Calu3 (cell line): ENCODE measurements at regions not wholly inside any gene's neighbourhood (a gene's known extent, or its start where the extent isn't known, plus 50 kb on each side); places are given as distances from the start of the nearest gene placed in this dataset.

ENCODE experiments used
- BruUV-seq: library from RNA; stranded (reverse); fragments of 400-500 nt; replicated peaks from 2 replicates; lab custom pipeline; 2021; lab: Mats Ljungman, UMichigan
- CTCF ChIA-PET: fragments of 300-600 bp; sonication (Branson Sonifier 250); formaldehyde crosslinking; loops from one replicate; lab custom pipeline; 2022; ENCODE audit warnings: antibody characterized with exemption; lab: Charles Lee
- DNase-seq: peaks from one replicate; pipeline ENCODE4 v3.0.0; 2022
- H3K27ac Mint-ChIP-seq: one replicate; pipeline ENCODE4 v1.8.0; 2022; ENCODE audit warnings: mixed read lengths; ENCODE audit not compliant: unreplicated experiment
- H3K27me3 Mint-ChIP-seq: one replicate; pipeline ENCODE4 v1.8.0; 2022; ENCODE audit warnings: mixed read lengths; ENCODE audit not compliant: unreplicated experiment
- H3K36me3 Mint-ChIP-seq: one replicate; pipeline ENCODE4 v1.8.0; 2022; ENCODE audit warnings: mild to moderate bottlenecking, moderate library complexity, mixed read lengths; ENCODE audit not compliant: insufficient read depth, unreplicated experiment
- H3K4me1 Mint-ChIP-seq: one replicate; pipeline ENCODE4 v1.8.0; 2022; ENCODE audit warnings: mild to moderate bottlenecking, low read depth, mixed read lengths; ENCODE audit not compliant: unreplicated experiment
- H3K4me3 Mint-ChIP-seq: one replicate; pipeline ENCODE4 v1.8.0; 2022; ENCODE audit warnings: mild to moderate bottlenecking, low read depth, moderate library complexity, mixed read lengths; ENCODE audit not compliant: unreplicated experiment
- H3K9me3 Mint-ChIP-seq: one replicate; pipeline ENCODE4 v1.8.0; 2022; ENCODE audit warnings: low read depth, mixed read lengths; ENCODE audit not compliant: unreplicated experiment
- intact Hi-C: fragments of 100-400 bp; cut with micrococcal nuclease; formaldehyde crosslinking; loops from one replicate; pipeline ENCODE4 v1.10.0; 2022; ENCODE audit not compliant: unreplicated experiment
- TF ChIP-seq, protein P1 (sequence below): fragments of 200-600 bp; IDR thresholded peaks from one replicate; pipeline ENCODE4 v1.8.0; 2022; ENCODE audit warnings: antibody characterized with exemption; ENCODE audit not compliant: unreplicated experiment

GRCh38 chr4:79759793-79760192 lies 313.2 kb downstream of the ANTXR2 start:
- no peaks in the 10 kb centered on the region for H3K4me1 Mint-ChIP-seq
- intact Hi-C loops, result no loop called here
- H3K4me3 Mint-ChIP-seq, result no peak overlapping the region
- DNase-seq, result no peak
- no peaks in the 10 kb centered on the region for H3K36me3 Mint-ChIP-seq
- TF ChIP-seq, protein P1, sequence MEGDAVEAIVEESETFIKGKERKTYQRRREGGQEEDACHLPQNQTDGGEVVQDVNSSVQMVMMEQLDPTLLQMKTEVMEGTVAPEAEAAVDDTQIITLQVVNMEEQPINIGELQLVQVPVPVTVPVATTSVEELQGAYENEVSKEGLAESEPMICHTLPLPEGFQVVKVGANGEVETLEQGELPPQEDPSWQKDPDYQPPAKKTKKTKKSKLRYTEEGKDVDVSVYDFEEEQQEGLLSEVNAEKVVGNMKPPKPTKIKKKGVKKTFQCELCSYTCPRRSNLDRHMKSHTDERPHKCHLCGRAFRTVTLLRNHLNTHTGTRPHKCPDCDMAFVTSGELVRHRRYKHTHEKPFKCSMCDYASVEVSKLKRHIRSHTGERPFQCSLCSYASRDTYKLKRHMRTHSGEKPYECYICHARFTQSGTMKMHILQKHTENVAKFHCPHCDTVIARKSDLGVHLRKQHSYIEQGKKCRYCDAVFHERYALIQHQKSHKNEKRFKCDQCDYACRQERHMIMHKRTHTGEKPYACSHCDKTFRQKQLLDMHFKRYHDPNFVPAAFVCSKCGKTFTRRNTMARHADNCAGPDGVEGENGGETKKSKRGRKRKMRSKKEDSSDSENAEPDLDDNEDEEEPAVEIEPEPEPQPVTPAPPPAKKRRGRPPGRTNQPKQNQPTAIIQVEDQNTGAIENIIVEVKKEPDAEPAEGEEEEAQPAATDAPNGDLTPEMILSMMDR, result no peak
- no peak overlapping the region for H3K27ac Mint-ChIP-seq
- no TSS peak for BruUV-seq
- H3K27me3 Mint-ChIP-seq, result no peaks in the 10 kb centered on the region
- CTCF ChIA-PET, result no interaction called here
- no peaks in the 10 kb centered on the region for H3K9me3 Mint-ChIP-seq

DNA sequence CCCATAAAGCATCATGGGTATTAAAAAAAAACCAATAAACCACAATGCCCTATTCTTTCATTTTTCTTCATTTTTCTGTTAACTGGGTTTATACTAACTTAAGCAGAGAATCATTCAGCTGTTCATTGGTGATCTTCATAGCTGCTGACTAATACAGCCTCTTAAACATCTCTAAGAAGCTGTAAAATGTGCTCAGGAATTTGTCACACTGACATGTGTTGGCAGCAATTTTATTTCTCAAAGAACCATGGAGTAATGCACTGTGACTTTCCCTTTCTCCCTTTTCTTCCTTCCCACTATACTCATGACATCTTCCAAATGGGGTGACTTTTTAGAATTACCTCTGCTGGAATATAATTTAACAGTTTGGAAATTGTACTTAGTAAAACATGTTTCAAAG lies 315.4 kb downstream of the ANTXR2 start:
- Mint-ChIP-seq H3K36me3 (no peaks in the 10 kb centered on the region), H3K4me3 (no peak overlapping the region)
- CTCF ChIA-PET, result no interaction called here

GRCh38 chr4:79756140-79756895 lies 316.7 kb downstream of the ANTXR2 start:
- DNase-seq, result no peak
- no peaks in the 10 kb centered on the region for H3K27me3 Mint-ChIP-seq
- no peaks in the 10 kb centered on the region for H3K9me3 Mint-ChIP-seq
- CTCF ChIA-PET, result no interaction called here
- no peaks in the 10 kb centered on the region for H3K4me1 Mint-ChIP-seq
- BruUV-seq, result no TSS peak
- H3K27ac Mint-ChIP-seq, result no peak overlapping the region
- TF ChIP-seq, protein P1, result no peak
- no peak overlapping the region for H3K4me3 Mint-ChIP-seq
- intact Hi-C loops, result no loop called here
- no peaks in the 10 kb centered on the region for H3K36me3 Mint-ChIP-seq

More for the DNA sequence above, 315.4 kb downstream of the ANTXR2 start:
- no peak for DNase-seq
- intact Hi-C loops, result no loop called here
- Mint-ChIP-seq H3K4me1 (no peaks in the 10 kb centered on the region), H3K27me3 (no peaks in the 10 kb centered on the region), H3K27ac (no peak overlapping the region), H3K9me3 (no peaks in the 10 kb centered on the region)
- BruUV-seq, result no TSS peak
- TF ChIP-seq, protein P1, result no peak

GRCh38 chr4:79748835-79749234 lies 324.2 kb downstream of the ANTXR2 start:
- H3K4me1 Mint-ChIP-seq, result no peaks in the 10 kb centered on the region
- CTCF ChIA-PET, result no interaction called here
- H3K36me3 Mint-ChIP-seq, result no peaks in the 10 kb centered on the region
- intact Hi-C loops, result no loop called here
- H3K9me3 Mint-ChIP-seq, result no peaks in the 10 kb centered on the region
- no peaks in the 10 kb centered on the region for H3K27me3 Mint-ChIP-seq
- no peak overlapping the region for H3K27ac Mint-ChIP-seq
- no TSS peak for BruUV-seq
- DNase-seq, result no peak
- TF ChIP-seq, protein P1, result no peak
- no peak overlapping the region for H3K4me3 Mint-ChIP-seq
